ENCODE measurements at regions not wholly inside any gene's neighbourhood (a gene's known extent, or its start where the extent isn't known, plus 50 kb on each side); places are given as distances from the start of the nearest gene placed in this dataset.
"Not testable (repeated sequence)": the region's sequence is repeated elsewhere in the genome, so short reads cannot be mapped to it uniquely, and the experiment has no call there.

- DNase-seq (ENCODE audit: low spot score), result no peak
Measured at GRCh38 chr14:23751616-23752015, 115.5 kb downstream of the DHRS2 start.

DNA sequence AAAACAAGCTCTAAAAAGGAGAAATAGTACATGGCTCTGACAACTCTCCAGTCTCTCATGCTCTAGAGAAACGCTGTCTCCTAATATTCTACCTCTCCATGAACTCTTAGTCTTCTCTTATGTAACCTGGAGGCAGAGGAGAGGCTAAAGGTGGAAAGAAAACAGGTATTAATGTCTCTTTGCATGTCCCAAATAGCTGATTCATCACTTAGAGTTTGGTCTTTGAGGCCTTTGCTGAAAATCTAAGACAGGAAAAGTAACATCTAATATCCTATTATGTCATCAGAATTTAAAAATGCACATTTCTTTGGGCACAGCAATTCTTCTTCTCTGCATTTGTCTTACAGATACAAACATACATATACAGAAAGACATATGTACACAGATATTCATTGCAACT lies 127.2 kb downstream of the DHRS2 start:
- no peak for DNase-seq (ENCODE audit: low spot score)

DNA sequence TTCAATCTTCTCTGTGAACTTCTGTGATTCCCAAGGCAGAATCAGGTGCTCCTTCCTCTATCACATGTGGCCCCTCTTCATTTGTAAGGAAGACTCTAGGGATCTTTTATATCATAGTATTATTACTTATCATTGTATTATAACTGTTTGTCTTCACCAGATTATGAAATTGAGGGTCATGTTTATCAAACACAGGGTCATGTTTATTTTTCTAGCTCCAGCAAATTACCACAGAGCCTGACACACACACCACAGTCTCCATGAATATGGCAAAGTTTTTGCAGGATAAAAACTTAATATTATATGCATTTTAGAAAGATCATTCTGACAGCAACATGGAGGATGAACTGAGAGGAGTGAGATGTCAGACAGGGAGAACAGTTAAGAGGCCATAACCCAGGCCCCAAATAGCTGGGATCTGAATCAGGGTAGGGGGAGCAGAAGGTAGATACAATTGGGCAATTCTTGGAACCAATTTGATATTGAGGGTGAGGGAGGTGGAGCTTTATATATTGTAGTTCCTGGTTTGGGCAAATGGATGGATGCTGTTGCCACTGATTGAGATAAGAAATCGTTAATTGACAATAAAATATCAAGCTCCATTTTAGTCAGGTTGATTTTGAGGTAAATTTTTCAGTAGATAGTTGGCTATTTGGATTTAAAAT lies 130.7 kb downstream of the DHRS2 start:
- no peak for DNase-seq (ENCODE audit: low spot score)

- not testable (repeated sequence) for DNase-seq (ENCODE audit: low spot score)
Measured at GRCh38 chr14:23769221-23769728, 133.1 kb downstream of the DHRS2 start.

DNA sequence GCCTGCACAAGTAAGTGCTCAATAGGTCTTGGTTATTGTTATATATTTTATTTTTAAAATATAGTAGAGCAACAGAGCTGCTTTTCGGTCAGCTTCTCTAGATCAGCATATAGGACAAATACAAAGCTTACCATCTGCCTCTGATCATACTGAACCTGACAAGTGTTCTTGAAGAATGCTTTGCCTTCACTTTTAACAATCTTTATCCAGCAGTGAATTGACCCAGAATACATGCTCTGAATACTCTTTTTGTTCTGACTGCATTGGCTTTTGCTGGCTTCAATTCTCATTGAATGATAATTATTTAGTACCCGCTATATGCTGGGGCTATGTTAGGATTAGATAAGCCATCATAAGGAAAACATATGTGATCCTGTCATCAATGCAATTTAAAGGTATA lies 137.8 kb downstream of the DHRS2 start:
- no peak for DNase-seq (ENCODE audit: low spot score)

DNA sequence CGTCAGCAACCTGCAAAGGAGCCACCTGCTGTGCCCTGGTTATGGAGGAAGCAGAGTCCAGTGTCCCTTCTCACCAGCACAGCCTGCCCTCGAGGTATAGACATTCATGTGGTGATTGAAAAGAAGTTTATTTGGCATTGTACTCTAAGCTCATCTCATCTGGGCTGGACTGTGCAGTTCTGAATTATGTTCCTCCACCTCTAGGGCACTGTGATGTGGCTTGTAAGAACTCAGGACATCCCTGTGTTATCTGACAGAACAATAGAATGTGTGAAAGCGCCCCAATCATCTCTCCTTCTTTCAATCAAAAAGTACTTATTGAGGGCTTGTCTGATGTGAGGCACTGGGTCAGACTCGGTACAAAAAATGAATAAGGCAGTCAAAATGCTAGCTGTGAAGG lies 140.1 kb downstream of the DHRS2 start:
- no peak for DNase-seq (ENCODE audit: low spot score)

GRCh38 chr14:23785208-23785607 lies 149.0 kb downstream of the DHRS2 start:
- DNase-seq (ENCODE audit: low spot score), result no peak

DNA sequence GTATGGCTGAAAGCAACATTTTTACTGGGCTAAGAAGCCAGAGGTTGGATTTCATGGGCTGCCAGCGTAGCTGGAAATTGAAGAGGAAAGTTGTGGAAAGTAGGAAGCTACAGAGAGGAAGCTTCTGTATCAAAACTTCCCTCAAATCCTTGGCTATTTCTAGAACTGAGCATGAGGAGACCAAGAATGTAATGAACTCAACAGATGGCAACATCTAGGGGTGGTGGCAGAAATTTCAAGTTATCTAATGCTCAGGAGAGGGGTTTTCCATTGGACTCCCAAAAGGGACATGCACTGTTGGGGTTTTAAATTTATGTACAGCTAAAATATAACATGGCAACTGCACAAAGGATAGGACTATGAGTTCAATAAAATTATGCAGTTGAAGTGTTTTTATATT lies 151.3 kb downstream of the DHRS2 start:
- no peak for DNase-seq (ENCODE audit: low spot score)

- no peak for DNase-seq (ENCODE audit: low spot score)
Measured at GRCh38 chr14:23789696-23790095, 153.5 kb downstream of the DHRS2 start.

DNA sequence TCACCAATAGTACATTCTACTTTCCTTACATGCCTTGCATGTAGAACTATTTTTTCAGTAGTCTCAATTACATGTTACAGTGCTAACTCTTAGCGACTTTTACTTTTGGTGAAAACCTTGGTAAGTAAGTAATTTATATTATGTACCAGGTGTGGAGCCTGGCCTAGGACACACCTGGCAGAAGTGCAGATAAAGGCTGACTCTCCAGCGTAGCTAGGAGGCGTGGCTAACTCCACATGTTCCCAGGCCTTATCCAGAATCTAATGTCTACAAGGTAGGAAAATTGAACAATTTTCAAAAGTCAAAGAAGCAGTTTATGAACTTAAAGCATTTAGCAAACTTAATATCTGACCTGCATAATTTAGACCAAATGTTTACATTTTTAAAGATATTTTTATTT lies 157.4 kb downstream of the DHRS2 start:
- no peak for DNase-seq (ENCODE audit: low spot score)

DNA sequence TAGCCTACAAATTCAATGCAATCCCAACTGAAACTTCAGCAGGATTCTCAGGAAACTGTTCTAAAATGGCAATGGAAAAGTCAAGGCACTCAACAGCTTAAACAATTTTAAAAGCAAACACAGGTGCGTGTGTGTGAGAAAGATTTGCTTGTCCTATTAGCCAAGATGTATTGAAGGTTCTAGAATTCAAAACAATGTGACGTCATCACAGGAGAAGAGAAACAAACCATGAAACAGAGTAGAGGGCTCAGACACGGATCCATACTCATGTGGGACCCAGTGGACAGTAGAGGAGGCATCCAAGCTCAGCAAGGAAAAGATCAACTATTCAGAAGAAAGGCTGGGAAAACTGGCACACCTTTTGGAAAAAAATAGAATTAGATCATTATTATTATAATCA lies 152.8 kb upstream of the DHRS4 start:
- DNase-seq (ENCODE audit: low spot score), result no peak

GRCh38 chr14:23801766-23802165 lies 151.8 kb upstream of the DHRS4 start:
- no peak for DNase-seq (ENCODE audit: low spot score)

DNA sequence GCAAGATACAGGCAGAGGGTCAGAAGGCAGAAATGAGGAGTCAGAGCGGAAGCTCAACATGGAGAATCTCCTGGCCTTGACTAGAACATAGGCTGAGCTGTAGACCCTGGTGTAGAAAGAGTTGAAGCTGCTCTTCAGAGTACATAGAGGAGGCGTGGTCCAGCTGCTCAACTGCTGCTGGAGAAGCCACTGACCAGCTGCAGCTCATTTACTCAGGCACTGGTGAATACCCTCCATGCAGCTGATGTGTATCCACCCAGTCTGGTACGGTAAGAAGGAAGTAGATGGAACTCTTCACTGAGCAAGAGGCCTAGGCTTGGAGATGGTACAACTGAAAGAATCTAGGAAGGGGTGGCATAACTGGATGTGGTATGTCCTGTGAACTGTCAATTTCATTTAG lies 148.8 kb upstream of the DHRS4 start:
- DNase-seq (ENCODE audit: low spot score), result no peak

GRCh38 chr14:23805761-23806160 lies 147.8 kb upstream of the DHRS4 start:
- DNase-seq (ENCODE audit: low spot score), result no peak

GRCh38 chr14:23814527-23815256 lies 138.9 kb upstream of the DHRS4 start:
- no peak for DNase-seq (ENCODE audit: low spot score)

DNA sequence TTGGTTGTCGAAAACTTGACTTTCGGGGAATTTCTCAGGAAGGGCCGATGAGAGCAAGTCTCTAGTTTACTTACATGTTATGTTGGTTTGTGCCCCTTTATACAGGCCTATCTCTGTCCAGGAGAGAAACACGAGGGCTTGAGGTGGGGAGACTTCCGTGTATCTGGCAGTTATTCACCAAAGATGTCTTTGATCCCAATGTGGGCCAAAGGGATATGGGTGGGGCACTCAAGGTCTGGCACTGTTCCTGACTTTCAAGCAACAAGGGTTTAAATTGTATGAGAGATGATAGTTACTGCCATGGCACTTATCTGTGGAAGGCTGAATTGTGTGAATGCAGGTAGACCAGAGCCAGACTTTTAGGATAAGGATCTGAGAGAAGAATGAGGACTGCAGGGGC lies 137.2 kb upstream of the DHRS4 start:
- no peak for DNase-seq (ENCODE audit: low spot score)

DNA sequence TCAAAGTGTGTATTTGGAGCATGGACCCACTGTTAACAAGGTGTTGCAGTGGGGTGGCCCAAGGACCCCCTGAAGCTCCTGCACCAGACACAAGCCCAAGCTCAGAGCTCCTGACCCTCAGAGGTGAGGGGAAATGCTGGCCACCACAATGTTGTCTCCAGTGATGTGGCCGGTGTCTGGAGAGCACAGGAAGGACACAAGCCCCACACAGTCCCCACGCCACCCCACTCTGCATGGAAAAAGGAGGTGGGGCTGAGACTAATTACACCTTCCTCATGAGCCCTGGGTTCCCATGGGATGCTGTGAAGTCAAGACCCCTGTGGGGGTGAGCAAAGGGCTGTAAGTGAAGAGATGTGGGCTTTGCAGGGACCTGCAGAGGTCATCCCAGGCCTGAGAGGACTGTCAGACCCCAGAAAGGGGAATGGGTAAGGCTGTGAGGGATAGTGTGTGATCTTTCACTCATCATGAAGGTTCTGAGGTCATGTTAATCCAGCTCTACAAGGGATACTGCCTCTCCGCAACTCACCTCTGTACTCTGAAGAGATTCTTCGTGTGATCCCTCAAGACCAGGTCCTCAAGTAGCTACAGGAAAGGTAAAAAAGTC lies 136.3 kb upstream of the DHRS4 start:
- DNase-seq (ENCODE audit: low spot score), result no peak

DNA sequence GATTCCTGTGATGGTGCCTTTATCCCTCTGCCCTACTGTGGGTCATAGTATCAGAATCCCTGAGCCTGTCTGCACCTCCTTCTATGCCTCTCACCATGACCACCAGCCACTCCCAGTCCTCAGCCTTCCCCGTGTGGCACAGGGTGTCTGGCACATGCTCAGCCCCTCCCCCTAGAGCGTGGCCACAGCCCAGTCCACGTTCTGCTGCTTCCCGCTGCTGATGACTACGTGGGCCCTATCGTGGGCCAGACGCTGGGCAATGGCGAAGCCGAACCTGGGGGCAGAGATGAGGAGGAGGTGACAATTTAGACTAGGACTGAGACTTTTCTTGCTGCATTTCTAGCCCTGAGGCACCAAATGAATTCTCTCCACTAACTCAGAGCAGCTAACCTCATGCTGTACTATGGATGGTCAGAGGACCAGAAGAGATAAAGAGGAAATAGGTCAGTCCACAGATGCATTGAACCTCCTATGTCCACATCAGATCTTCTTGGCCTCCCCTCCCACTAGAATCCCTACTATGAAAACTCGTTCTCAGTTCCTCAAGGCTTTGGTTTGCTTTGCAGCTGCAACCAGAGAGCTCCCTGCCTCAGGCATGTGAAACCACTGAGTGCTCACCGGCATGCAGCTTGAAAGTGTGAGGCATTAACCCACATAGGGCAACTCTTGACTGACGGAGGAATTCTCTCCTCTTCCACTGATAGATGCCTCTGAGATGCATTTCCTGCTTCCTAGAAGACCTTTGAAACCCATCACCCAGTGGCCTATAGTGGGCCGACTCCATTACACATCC lies 126.3 kb upstream of the DHRS4 start:
- DNase-seq (ENCODE audit: low spot score), result peak; percentile 7

DNA sequence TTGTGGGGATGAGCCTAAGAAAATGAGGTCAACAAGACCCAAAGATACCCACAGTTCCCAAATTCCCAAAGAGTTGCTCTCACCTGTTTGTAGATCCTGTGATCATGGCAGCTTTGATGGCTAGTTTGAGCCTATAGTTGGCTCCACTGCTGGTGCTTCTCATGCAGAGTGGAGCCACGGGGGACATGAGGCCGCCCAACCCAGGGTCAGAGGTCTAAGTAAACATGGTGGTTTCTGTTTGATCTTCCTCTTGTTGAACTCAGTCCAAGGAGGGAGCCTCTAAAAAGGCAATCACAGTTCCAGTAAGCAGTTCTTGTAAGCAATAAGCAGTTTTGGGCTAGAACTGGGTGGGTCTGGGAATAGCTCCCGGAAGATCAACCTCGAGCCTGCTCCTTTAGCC lies 125.6 kb upstream of the DHRS4 start:
- no peak for DNase-seq (ENCODE audit: low spot score)

DNA sequence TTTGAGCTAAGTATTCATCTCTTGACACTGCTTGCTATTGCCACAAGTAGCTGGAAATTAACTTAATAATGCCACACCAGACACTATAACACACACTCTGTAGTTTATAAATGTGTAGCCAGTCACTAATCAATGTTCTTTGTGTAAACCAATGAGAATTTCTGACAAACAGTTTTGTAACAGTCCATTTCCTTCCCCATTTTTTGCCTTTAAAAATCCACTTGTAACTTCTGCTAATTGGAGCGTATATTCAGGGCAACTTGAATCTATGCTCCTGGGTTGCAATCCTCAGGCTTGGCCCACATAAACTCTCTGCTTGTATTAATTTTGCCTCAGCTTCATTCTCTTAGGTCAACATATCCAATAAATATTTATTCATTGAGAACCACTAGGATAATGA lies 125.0 kb upstream of the DHRS4 start:
- no peak for DNase-seq (ENCODE audit: low spot score)

DNA sequence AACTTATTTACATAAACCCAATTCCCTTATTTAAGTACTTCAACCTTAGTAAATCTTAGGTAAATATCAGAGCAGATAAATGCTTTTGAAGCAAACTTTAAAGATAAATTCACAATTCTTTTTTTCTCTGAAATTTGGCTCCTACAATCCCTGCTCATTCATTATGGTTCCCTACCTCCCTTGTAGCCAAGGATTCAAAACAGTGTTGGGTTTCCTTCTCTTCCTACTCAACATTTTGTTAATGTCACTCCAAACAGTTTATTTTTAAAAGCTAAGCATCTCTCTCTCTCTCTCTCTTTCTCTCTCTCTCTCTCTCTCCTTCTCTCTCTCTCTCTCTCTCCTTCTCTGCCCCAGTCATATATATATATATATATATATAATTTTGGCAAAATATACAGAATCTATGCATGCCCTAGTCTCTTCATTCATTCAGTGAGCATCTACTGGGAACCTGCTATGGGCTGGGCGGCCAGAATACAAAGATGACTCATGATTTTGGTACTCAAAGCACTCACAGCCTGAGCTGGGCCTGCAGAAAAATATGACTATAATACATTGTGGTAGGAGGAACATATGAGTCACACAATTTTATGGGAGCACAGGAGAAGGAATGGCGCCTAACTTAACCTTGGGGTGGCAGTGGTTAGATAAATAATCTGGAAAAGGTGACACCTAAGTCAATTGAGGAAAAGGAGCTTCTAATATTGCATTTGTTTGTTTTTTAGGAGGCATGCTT lies 123.7 kb upstream of the DHRS4 start:
- DNase-seq (ENCODE audit: low spot score), result peak; percentile 91

DNA sequence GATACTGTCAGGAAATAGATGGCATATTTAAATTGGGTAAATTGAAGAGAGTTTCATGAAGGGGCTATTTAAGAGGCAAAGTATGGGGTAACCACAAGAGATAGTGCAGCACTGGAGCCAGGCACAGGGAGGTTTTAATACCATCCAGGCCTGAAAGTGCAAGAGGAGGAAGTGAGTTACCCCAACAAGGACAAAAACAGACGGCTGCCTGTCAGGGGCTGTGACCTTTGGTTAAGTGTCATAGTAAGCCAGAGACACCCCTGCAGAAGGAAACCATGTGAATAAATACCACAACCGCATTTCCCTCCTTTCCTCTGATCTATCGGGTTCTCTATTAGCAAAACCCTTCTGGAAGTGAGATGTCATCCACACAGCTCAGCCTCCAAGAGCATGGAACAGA lies 122.0 kb upstream of the DHRS4 start:
- no peak for DNase-seq (ENCODE audit: low spot score)
